ENCODE measurements at regions not wholly inside any gene's neighbourhood (a gene's known extent, or its start where the extent isn't known, plus 50 kb on each side); places are given as distances from the start of the nearest gene placed in this dataset.

GRCh38 chr17:77885678-77886386 lies 72.7 kb upstream of the TNRC6C start:
- no peak for DNase-seq

GRCh38 chr17:77886387-77886728 lies 72.1 kb upstream of the TNRC6C start:
- no peak for DNase-seq

- DNase-seq, result no peak
Measured at GRCh38 chr17:77887110-77887463, 71.4 kb upstream of the TNRC6C start.

- peak; percentile 48 for DNase-seq
Measured at GRCh38 chr17:77887464-77888241, 70.8 kb upstream of the TNRC6C start.

GRCh38 chr17:77888242-77889134 lies 70.0 kb upstream of the TNRC6C start:
- no peak for DNase-seq

- no peak for DNase-seq
Measured at GRCh38 chr17:77889135-77889505, 69.4 kb upstream of the TNRC6C start.

GRCh38 chr17:77889866-77890760 lies 68.4 kb upstream of the TNRC6C start:
- no peak for DNase-seq

- DNase-seq, result no peak
Measured at GRCh38 chr17:77890771-77891170, 67.7 kb upstream of the TNRC6C start.

- DNase-seq, result no peak
Measured at GRCh38 chr17:77891602-77892001, 66.9 kb upstream of the TNRC6C start.

- no peak for DNase-seq
Measured at GRCh38 chr17:77892031-77892430, 66.5 kb upstream of the TNRC6C start.

GRCh38 chr17:77892469-77893143 lies 65.9 kb upstream of the TNRC6C start:
- no peak for DNase-seq

- DNase-seq, result no peak
Measured at GRCh38 chr17:77893144-77894044, 65.1 kb upstream of the TNRC6C start.

GRCh38 chr17:77894126-77894956 lies 64.2 kb upstream of the TNRC6C start:
- DNase-seq, result no peak

GRCh38 chr17:77897741-77898301 lies 60.7 kb upstream of the TNRC6C start:
- no peak for DNase-seq

- no peak for DNase-seq
Measured at GRCh38 chr17:77898521-77899434, 59.7 kb upstream of the TNRC6C start.

- no peak for DNase-seq
Measured at GRCh38 chr17:77899498-77899897, 59.0 kb upstream of the TNRC6C start.

GRCh38 chr17:77901481-77901880 lies 57.0 kb upstream of the TNRC6C start:
- no peak for DNase-seq

GRCh38 chr17:77905266-77905665 lies 53.2 kb upstream of the TNRC6C start:
- no peak for DNase-seq

GRCh38 chr17:77905766-77906165 lies 52.7 kb upstream of the TNRC6C start:
- no peak for DNase-seq

Data from NCI-H748 treated with DMSO at 0.1 percent for 48 hours (cell line).